Kidney epithelial cell (primary cell): ENCODE measurements at regions not wholly inside any gene's neighbourhood (a gene's known extent, or its start where the extent isn't known, plus 50 kb on each side); places are given as distances from the start of the nearest gene placed in this dataset.

Experiments
- DNase-seq: peaks from one replicate; pipeline ENCODE4 v3.0.0-alpha.2; 2010; ENCODE audit warnings: low read depth
- H3K27me3 ChIP-seq: 2 replicates; pipeline ENCODE4 v1.6.0; 2011; ENCODE audit warnings: low read length; ENCODE audit not compliant: control insufficient read depth, insufficient read depth
- H3K36me3 ChIP-seq: 2 replicates; pipeline ENCODE4 v1.5.1; 2011; ENCODE audit warnings: low read length; ENCODE audit not compliant: control insufficient read depth, insufficient read depth
- H3K4me3 ChIP-seq: 2 replicates; pipeline ENCODE4 v1.5.1; 2011; ENCODE audit warnings: low read depth, mild to moderate bottlenecking, control low read depth, low read length
- TF ChIP-seq, protein P1 (sequence below): IDR thresholded peaks from 2 replicates; pipeline ENCODE4 v1.5.1; 2011; ENCODE audit warnings: mild to moderate bottlenecking, moderate library complexity, low read length, control low read depth, inconsistent platforms; ENCODE audit not compliant: insufficient read depth, poor library complexity, severe bottlenecking

DNA sequence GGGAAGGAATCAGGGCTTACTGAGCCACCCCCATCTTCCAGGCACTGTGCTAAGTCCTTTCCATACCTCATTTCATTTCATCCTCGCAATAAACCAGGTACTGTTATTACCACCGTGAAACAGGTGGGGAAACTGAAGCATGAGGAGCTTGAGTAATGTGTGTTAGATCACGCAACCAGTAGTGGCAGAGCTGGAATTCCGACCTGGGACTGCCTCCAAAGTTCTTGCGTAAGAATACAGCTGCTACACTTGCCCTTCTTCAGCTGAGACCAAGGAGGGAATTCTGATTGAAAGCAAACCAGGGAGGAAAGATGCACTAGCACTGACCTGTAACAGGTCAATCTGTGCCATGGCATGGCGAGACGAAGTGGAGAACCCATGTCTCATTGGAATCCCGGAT lies 113.4 kb upstream of the MSX2 start:
- TF ChIP-seq, protein P1, sequence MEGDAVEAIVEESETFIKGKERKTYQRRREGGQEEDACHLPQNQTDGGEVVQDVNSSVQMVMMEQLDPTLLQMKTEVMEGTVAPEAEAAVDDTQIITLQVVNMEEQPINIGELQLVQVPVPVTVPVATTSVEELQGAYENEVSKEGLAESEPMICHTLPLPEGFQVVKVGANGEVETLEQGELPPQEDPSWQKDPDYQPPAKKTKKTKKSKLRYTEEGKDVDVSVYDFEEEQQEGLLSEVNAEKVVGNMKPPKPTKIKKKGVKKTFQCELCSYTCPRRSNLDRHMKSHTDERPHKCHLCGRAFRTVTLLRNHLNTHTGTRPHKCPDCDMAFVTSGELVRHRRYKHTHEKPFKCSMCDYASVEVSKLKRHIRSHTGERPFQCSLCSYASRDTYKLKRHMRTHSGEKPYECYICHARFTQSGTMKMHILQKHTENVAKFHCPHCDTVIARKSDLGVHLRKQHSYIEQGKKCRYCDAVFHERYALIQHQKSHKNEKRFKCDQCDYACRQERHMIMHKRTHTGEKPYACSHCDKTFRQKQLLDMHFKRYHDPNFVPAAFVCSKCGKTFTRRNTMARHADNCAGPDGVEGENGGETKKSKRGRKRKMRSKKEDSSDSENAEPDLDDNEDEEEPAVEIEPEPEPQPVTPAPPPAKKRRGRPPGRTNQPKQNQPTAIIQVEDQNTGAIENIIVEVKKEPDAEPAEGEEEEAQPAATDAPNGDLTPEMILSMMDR = no peak
- no peak for DNase-seq
- Histone ChIP-seq H3K36me3 (no peaks in the 10 kb centered on the region), H3K4me3 (no peak overlapping the region), H3K27me3 (no peaks in the 10 kb centered on the region)

DNA sequence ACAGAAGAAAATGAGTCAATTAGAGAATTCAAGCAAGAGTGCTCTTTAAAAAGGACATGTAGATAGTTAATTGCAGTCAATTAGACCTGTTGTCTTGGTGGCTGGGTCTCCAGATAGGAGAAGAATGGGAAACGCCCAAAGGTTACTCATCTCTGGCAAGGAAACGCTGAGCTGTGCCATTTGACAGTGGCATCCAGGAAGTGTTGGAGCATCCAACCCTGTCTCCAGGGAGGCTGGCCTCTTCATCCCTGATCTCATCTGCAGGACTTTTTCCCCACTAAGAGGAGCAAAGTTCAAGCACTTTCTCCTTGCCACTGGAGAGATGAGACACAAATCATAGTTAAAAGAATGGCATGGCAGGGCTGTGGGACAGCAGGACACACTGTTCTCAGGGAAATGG lies 111.7 kb upstream of the MSX2 start:
- DNase-seq = no peak
- H3K4me3 ChIP-seq = no peak overlapping the region
- TF ChIP-seq, protein P1 = no peak
- H3K36me3 ChIP-seq = no peaks in the 10 kb centered on the region
- no peaks in the 10 kb centered on the region for H3K27me3 ChIP-seq

DNA sequence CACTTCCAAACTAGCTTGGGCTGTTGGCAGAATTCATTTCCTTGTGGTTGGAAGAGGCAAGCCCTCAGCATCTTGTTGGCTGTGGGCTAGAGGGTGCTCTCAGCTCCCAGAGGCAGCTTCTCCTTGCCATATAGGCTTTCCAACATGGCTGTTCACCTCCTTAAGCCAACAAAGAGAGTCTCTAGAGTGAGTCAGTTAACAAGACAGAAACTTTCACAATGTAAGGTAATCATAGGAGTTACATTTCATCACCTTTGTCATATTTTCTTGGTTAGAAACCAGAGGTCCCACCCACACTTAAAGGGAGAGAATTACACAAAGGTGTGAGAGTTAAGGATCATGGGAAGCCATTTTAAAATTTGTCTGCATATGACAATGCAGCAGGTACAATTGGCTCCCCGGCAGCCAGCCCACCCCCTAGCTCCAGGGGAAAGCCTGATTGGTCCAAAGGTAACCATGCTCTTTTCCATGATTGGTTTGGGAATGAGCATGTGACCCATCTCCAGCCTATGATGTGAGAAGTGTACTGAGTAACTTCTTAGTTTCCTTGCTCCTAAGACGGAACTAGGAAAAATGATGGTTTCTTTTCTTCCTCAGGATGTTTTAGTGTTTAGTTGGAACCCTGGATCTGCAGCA lies 109.8 kb upstream of the MSX2 start:
- H3K4me3 ChIP-seq = no peak overlapping the region
- TF ChIP-seq, protein P1 = no peak
- no peak for DNase-seq

DNA sequence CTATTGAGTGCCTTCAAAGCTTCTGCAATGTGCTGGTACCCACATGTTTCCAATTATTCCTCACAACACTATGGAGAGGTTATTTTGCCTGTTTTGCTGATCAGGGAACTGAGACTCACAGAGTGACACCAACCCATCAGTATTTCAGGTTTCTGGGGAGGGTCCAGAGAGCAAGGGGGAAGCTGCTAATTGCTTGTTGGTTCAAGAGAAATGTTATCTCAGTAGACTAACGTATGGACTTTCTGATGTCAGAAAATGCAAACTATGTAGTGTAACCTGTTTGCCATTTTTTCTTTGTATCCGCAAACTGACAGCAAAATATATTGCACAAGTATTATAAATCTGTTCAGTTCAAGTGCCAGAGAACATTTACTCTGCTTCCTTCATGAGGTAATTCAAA lies 108.3 kb upstream of the MSX2 start:
- H3K36me3 ChIP-seq = no peaks in the 10 kb centered on the region
- TF ChIP-seq, protein P1 = no peak
- no peak overlapping the region for H3K4me3 ChIP-seq
- DNase-seq = no peak
- H3K27me3 ChIP-seq = no peaks in the 10 kb centered on the region

More for the DNA sequence above, 109.8 kb upstream of the MSX2 start:
- no peaks in the 10 kb centered on the region for H3K27me3 ChIP-seq
- H3K36me3 ChIP-seq = no peaks in the 10 kb centered on the region

DNA sequence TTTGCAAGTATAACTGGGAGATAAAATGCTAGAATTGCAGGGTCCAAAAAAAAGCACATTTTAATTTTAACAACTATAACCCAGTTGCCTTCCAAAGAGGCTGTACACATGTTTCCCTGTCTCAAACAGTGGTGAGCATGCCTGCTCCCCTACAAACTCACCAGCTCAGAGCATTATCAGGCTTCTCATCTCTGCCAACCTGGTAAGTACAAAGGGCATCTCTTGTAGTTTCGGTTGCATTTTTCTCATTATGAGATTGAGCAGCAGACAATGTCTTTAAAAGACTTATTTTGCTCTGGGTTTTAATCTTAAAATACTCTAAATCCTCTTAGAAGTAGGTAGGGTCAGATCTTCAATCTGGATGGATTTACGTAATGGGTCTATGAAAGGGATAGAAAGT lies 107.1 kb upstream of the MSX2 start:
- H3K4me3 ChIP-seq = no peak overlapping the region
- TF ChIP-seq, protein P1 = no peak
- H3K36me3 ChIP-seq = no peaks in the 10 kb centered on the region
- H3K27me3 ChIP-seq = no peaks in the 10 kb centered on the region
- no peak for DNase-seq

DNA sequence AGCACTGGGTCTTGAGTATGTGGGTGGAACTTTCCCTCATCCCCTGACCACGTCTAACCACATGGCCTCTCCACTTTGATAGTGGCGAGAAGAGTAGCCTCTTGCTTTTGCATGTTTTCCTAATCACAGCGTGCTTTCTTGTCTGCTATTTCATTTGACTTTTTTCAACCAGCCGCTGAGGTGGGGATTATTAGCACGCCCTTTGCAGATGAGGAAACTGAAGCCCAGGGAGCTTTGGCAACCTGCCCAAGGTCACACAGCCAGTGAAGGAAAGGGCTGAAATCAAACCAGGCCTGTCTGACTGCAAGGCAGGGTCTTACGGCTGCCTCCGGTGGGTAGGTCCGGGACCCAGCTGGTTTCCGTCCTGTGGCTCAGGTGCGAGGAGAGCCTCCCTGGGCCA lies 106.5 kb upstream of the MSX2 start:
- no peak for DNase-seq
- no peak overlapping the region for H3K4me3 ChIP-seq
- TF ChIP-seq, protein P1 = no peak
- no peaks in the 10 kb centered on the region for H3K27me3 ChIP-seq
- H3K36me3 ChIP-seq = no peaks in the 10 kb centered on the region
